Esophagus squamous epithelium (tissue), 5 donors: ENCODE measurements at regions not wholly inside any gene's neighbourhood (a gene's known extent, or its start where the extent isn't known, plus 50 kb on each side); places are given as distances from the start of the nearest gene placed in this dataset.

ENCODE experiments used
- DNase-seq: peaks from one replicate; lab custom pipeline; 2025; lab: John Stamatoyannopoulos, UW
- H3K27ac ChIP-seq, 4 donors: fragments of 200-600 bp; sonication (generic); one replicate each; pipeline ENCODE4 v1.5.1; 2016 to 2019; ENCODE audit warnings: mild to moderate bottlenecking in 1 of 4
- H3K27me3 ChIP-seq, 4 donors: fragments of 200-600 bp; sonication (generic); 1 replicate in 3 of 4; 2 replicates in 1 of 4; pipeline versions ENCODE4 v1.5.1 to v1.6.0; 2017 to 2021; ENCODE audit warnings: antibody characterized with exemption in 1 of 4
- H3K36me3 ChIP-seq, 3 donors: fragments of 200-600 bp; sonication (generic); one replicate each; pipeline ENCODE4 v1.5.1; 2016 to 2019
- H3K4me1 ChIP-seq, 3 donors: fragments of 200-600 bp; sonication (generic); one replicate each; pipeline ENCODE4 v1.5.1; 2017 to 2019
- H3K4me3 ChIP-seq, 4 donors: fragments of 200-600 bp; sonication (generic); 1 replicate in 3 of 4; 2 replicates in 1 of 4; pipeline ENCODE4 v1.5.1; 2016 to 2019; ENCODE audit warnings: mild to moderate bottlenecking in 2 of 4, moderate library complexity in 1 of 4
- H3K9me3 ChIP-seq, 3 donors: fragments of 200-600 bp; sonication (generic); one replicate each; pipeline ENCODE4 v1.5.1; 2016 to 2019
- POLR2A ChIP-seq, 4 donors: fragments of 450-650 bp; IDR thresholded peaks; one replicate each; pipeline ENCODE4 v1.6.1; 2017; ENCODE audit warnings: antibody characterized with exemption in 4 of 4, mild to moderate bottlenecking in 4 of 4, moderate library complexity in 3 of 4
- WGBS, 2 donors: methylation state at CpG; one replicate each; pipeline ENCODE4 v1.1.5; 2018; 5-methylcytosine and 5-hydroxymethylcytosine counted together
- intact Hi-C: fragments of 100-400 bp; cut with DNase I; formaldehyde crosslinking; loops from one replicate; pipeline ENCODE4 v1.15.0; 2022
- TF ChIP-seq, protein P1 (sequence below), 6 experiments: fragments of 450-650 bp in 4 of 6; fragments of 200-600 bp in 2 of 6; sonication (generic) in 2 of 6; IDR thresholded peaks; one replicate each; pipeline ENCODE4 v1.5.1; 2016 to 2019; ENCODE audit warnings: antibody characterized with exemption in 6 of 6, mild to moderate bottlenecking in 4 of 6, moderate library complexity in 4 of 6
- donor health status: DM: yes; HTN: yes; CAD: no.

DNA sequence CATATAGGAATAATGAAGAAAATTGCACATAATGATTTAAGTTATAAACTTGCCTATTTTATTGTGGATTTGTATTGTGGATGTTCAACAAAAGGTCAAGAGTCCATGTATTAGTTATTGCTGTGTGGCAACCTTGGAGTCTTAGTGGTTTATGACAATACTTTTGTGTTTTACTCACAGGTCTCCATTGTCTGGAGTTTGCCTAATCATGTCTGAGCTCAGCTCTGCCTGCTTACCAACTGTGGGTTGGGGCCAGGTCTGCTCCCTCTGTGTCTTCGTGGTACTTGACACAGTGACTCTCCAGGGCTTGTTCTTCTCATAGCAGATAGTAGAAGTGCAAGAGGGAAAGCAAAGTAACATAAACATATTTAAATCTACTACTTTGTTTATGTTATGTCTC is 382.5 kb downstream of the CBLN2 start:
- intact Hi-C loops: no loop called here

DNA sequence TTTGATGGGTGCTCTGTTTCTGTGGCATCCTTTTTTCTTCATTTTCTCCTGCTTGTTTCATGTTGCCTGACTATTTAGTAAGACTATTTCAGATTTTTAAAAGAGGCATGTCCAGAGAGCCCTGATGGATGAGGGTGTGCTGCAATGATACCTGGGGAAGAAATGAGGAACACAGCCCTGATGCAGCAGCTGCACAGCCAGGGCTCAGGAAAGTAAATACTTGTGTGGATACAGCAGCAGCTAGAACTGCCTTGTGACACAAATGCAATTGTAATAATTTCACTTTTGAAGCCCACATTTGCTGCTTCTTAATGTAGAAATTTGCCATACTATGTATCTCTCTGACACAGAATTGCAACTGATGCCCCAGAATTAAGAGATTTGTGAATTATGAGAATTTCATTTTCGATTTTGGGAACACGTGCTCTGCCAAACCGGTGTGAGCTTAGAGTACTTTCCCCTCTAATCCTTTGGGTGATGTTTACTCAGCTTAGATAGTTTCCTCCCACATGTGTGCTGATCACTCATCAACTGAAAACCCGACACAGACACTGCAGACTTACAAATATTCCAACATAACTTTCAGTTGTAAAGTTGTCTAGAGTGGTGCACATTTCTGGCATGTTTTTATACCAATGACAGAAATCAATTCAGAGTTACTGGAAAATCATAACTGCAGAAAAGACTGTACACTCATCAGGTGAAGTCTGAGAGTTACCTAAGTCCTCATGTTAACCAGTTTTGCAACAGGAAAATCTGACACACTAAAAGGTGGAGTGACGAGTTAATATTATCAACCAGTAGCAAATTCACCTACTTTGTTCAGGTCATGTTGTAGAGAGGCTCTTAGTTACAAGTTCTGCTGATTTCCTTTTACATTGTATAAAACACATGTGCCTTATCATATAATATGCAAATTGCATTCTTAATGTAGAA is 383.4 kb downstream of the CBLN2 start:
- intact Hi-C loops: no loop called here
- H3K9me3 ChIP-seq: no peaks in the 10 kb centered on the region
- WGBS, 2 donors: 30 to 37% methylated on average over 5 of the region's 5 CpGs
- no peaks in the 10 kb centered on the region for H3K4me1 ChIP-seq
- no peaks in the 10 kb centered on the region for H3K36me3 ChIP-seq
- no peak for DNase-seq
- no peak overlapping the region for H3K4me3 ChIP-seq
- no peak overlapping the region for H3K27ac ChIP-seq
- TF ChIP-seq, protein P1, sequence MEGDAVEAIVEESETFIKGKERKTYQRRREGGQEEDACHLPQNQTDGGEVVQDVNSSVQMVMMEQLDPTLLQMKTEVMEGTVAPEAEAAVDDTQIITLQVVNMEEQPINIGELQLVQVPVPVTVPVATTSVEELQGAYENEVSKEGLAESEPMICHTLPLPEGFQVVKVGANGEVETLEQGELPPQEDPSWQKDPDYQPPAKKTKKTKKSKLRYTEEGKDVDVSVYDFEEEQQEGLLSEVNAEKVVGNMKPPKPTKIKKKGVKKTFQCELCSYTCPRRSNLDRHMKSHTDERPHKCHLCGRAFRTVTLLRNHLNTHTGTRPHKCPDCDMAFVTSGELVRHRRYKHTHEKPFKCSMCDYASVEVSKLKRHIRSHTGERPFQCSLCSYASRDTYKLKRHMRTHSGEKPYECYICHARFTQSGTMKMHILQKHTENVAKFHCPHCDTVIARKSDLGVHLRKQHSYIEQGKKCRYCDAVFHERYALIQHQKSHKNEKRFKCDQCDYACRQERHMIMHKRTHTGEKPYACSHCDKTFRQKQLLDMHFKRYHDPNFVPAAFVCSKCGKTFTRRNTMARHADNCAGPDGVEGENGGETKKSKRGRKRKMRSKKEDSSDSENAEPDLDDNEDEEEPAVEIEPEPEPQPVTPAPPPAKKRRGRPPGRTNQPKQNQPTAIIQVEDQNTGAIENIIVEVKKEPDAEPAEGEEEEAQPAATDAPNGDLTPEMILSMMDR (IDR thresholded peaks at IDR 0.05): no peak
- no peak for TF ChIP-seq POLR2A (IDR thresholded peaks at IDR 0.05)
- no peaks in the 10 kb centered on the region for H3K27me3 ChIP-seq

More for the DNA sequence above, 382.5 kb downstream of the CBLN2 start:
- TF ChIP-seq, protein P1 (IDR thresholded peaks at IDR 0.05): no peak
- TF ChIP-seq POLR2A (IDR thresholded peaks at IDR 0.05): no peak
- H3K9me3 ChIP-seq: no peaks in the 10 kb centered on the region
- H3K4me3 ChIP-seq: no peak overlapping the region
- no peak overlapping the region for H3K27ac ChIP-seq
- no peaks in the 10 kb centered on the region for H3K27me3 ChIP-seq
- no peaks in the 10 kb centered on the region for H3K36me3 ChIP-seq
- WGBS, 2 donors: 0 to 45% methylated on average over 1 of the region's 1 CpG
- DNase-seq: no peak
- H3K4me1 ChIP-seq: no peaks in the 10 kb centered on the region

DNA sequence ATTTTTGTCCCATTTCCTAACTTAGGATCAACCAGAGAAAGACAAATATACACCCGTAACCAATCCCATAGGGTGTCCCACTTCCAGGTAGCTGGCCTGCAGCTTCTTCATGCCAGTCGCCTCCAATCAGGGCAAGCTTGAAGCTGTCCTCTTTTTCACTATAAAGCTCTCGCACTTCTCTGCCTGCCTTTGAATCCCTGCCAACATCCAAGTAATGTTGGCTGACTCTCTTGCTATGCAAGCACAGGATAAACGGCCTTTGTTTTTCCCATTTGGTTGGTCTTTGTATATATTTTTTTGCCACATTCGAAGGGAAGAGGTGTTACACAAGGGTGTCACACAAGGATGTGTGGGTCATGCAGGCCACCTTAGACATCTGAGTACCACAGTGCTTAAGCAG is 388.8 kb downstream of the CBLN2 start:
- no peak overlapping the region for H3K4me3 ChIP-seq
- no peaks in the 10 kb centered on the region for H3K27me3 ChIP-seq
- WGBS, 2 donors: 16 to 36% methylated on average over 5 of the region's 5 CpGs
- DNase-seq: no peak
- H3K36me3 ChIP-seq: no peaks in the 10 kb centered on the region
- no peak overlapping the region for H3K27ac ChIP-seq
- no peaks in the 10 kb centered on the region for H3K9me3 ChIP-seq
- no peaks in the 10 kb centered on the region for H3K4me1 ChIP-seq
- no peak for TF ChIP-seq POLR2A (IDR thresholded peaks at IDR 0.05)
- TF ChIP-seq, protein P1 (IDR thresholded peaks at IDR 0.05): no peak
- intact Hi-C loops: no loop called here

DNA sequence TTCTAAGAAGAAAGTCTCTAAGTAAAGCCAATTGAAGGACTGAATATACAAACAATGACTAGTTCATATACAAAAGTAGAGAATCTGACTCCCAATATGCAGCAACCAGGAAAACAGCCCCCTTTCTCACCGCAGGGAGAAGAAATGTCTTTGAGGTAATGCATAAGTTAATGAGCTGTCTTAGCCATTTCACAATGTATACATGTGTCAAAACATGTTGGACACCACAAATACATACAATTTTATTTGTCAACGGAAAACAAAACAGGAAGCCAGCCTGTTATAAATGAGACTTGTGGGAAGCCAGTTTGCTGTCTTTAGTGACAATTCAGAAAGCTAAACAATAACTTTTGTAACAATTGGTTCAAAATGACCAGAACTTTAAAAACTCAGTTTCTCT is 389.2 kb downstream of the CBLN2 start:
- H3K4me1 ChIP-seq: no peaks in the 10 kb centered on the region
- intact Hi-C loops: no loop called here
- no peak overlapping the region for H3K4me3 ChIP-seq
- no peak for TF ChIP-seq POLR2A (IDR thresholded peaks at IDR 0.05)
- TF ChIP-seq, protein P1 (IDR thresholded peaks at IDR 0.05): no peak
- no peaks in the 10 kb centered on the region for H3K27me3 ChIP-seq
- no peak overlapping the region for H3K27ac ChIP-seq
- no peaks in the 10 kb centered on the region for H3K9me3 ChIP-seq
- WGBS, 2 donors: 35 to 39% methylated on average over 2 of the region's 2 CpGs
- H3K36me3 ChIP-seq: no peaks in the 10 kb centered on the region
- no peak for DNase-seq

DNA sequence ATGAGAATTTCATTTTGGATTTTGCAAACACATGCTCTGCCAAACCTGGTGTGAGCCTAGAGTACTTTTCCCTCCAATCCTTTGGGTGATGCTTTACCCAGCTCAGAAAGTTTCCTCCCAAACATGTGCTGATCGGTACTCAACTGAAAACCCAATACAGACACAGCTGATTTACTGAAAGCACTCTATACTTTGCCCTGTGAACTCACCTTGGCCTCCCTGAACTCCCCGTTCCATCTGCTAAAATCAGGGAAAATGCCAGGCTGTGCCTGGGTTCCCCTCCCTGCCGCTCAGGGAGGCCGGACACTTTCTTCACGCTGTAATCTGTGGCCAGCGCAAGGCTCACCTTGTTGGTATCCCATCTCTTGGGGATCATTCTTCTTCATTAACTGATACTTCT is 391.2 kb downstream of the CBLN2 start:
- Histone ChIP-seq H3K27ac (no peak overlapping the region), H3K36me3 (no peaks in the 10 kb centered on the region), H3K4me1 (no peaks in the 10 kb centered on the region), H3K9me3 (no peaks in the 10 kb centered on the region), H3K4me3 (no peak overlapping the region), H3K27me3 (no peaks in the 10 kb centered on the region)
- DNase-seq: no peak
- TF ChIP-seq, protein P1 (IDR thresholded peaks at IDR 0.05): no peak
- TF ChIP-seq POLR2A (IDR thresholded peaks at IDR 0.05): no peak
- 84 to 91% methylated on average over 5 to 6 of the region's 6 CpGs for WGBS, 2 donors
- intact Hi-C loops: no loop called here
